Ishikawa (cell line): ENCODE measurements at regions not wholly inside any gene's neighbourhood (a gene's known extent, or its start where the extent isn't known, plus 50 kb on each side); places are given as distances from the start of the nearest gene placed in this dataset.

Experiments
- CEBPB ChIP-seq: IDR thresholded peaks from 2 replicates; pipeline ENCODE4 v1.6.1; 2012
- EP300 ChIP-seq: IDR thresholded peaks from 2 replicates; pipeline ENCODE4 v1.6.1; 2012; ENCODE audit warnings: borderline replicate concordance
- FOXM1 ChIP-seq: IDR thresholded peaks from 2 replicates; pipeline ENCODE4 v1.6.1; 2012; ENCODE audit warnings: low read depth, borderline replicate concordance
- MAX ChIP-seq: IDR thresholded peaks from 2 replicates; pipeline ENCODE4 v1.6.1; 2012
- NFIC ChIP-seq: IDR thresholded peaks from 2 replicates; pipeline ENCODE4 v1.6.1; 2012
- RAD21 ChIP-seq: IDR thresholded peaks from 2 replicates; pipeline ENCODE4 v1.6.1; 2012; ENCODE audit warnings: low read depth
- REST ChIP-seq: IDR thresholded peaks from 2 replicates; pipeline ENCODE4 v1.6.1; 2012; ENCODE audit warnings: low read depth, mild to moderate bottlenecking
- TAF1 ChIP-seq: IDR thresholded peaks from 2 replicates; pipeline ENCODE4 v1.6.1; 2012; ENCODE audit warnings: low read depth, mild to moderate bottlenecking
- TCF12 ChIP-seq: IDR thresholded peaks from 2 replicates; pipeline ENCODE4 v1.6.1; 2012; ENCODE audit warnings: low read depth
- YY1 ChIP-seq: IDR thresholded peaks from 2 replicates; pipeline ENCODE4 v1.6.1; 2012; ENCODE audit warnings: low read depth
- ZBTB7A ChIP-seq: IDR thresholded peaks from 2 replicates; pipeline ENCODE4 v1.6.1; 2012; ENCODE audit warnings: low read depth

GRCh38 chr15:60091911-60092310 lies 87.8 kb downstream of the FOXB1 start:
- TF ChIP-seq YY1 = no peak
- TF ChIP-seq EP300 = no peak
- TF ChIP-seq ZBTB7A = no peak
- TF ChIP-seq TAF1 = no peak
- no peak for TF ChIP-seq REST
- TF ChIP-seq MAX = no peak
- TF ChIP-seq NFIC = no peak
- TF ChIP-seq RAD21 = no peak
- TF ChIP-seq FOXM1 = no peak
- no peak for TF ChIP-seq TCF12
- TF ChIP-seq CEBPB = no peak
